HEK293 (cell line): ENCODE measurements at regions not wholly inside any gene's neighbourhood (a gene's known extent, or its start where the extent isn't known, plus 50 kb on each side); places are given as distances from the start of the nearest gene placed in this dataset.

ENCODE experiments used
- CTCF ChIA-PET: fragments of 350-600 bp; formaldehyde crosslinking; extraction: SDS; loops from one replicate; lab custom pipeline; 2021; ENCODE audit warnings: antibody characterized with exemption; lab: Yijun Ruan, JAX
- POLR2A ChIA-PET: fragments of 300-600 bp; formaldehyde crosslinking; extraction: SDS; loops from one replicate; lab custom pipeline; 2020; ENCODE audit warnings: antibody characterized with exemption, inconsistent platforms; lab: Yijun Ruan, JAX
- H3K27ac ChIP-seq: fragments of 200-500 bp; sonication (Bioruptor generic); 2 replicates; pipeline ENCODE4 v1.5.1; 2014; ENCODE audit warnings: low read depth, low read length, control low read depth, inconsistent platforms; ENCODE audit errors: extremely low read depth
- H3K36me3 ChIP-seq, 2 experiments: fragments of 200-500 bp in 1 of 2; sonication (Bioruptor generic) in 1 of 2; 1 replicate in 1 of 2; 2 replicates in 1 of 2; pipeline ENCODE4 v1.5.1; 2014 to 2017; ENCODE audit warnings: inconsistent platforms in 2 of 2, low read length in 2 of 2; ENCODE audit not compliant: control insufficient read depth in 2 of 2, insufficient read depth in 1 of 2
- H3K4me1 ChIP-seq: fragments of 200-500 bp; sonication (Bioruptor generic); 2 replicates; pipeline ENCODE4 v1.5.1; 2014; ENCODE audit warnings: mild to moderate bottlenecking, low read length, inconsistent platforms; ENCODE audit not compliant: control insufficient read depth, insufficient read depth
- H3K4me3 ChIP-seq: 2 replicates; pipeline ENCODE4 v1.5.1; 2011; ENCODE audit warnings: low read depth, mild to moderate bottlenecking, control low read depth, low read length, moderate library complexity
- H3K9me3 ChIP-seq: fragments of 200-500 bp; sonication (Bioruptor generic); 2 replicates; pipeline ENCODE4 v1.5.1; 2014; ENCODE audit warnings: low read depth, low read length, inconsistent platforms; ENCODE audit not compliant: control insufficient read depth, insufficient read depth
- BCL11A ChIP-seq: fragments of 450-650 bp; formaldehyde crosslinking; IDR thresholded peaks from 2 replicates; pipeline ENCODE4 v1.5.1; 2016; ENCODE audit warnings: low read depth, missing biosample characterization, missing genetic modification characterization
- GFI1B ChIP-seq: fragments of 450-650 bp; formaldehyde crosslinking; IDR thresholded peaks from 2 replicates; pipeline ENCODE4 v1.5.1; 2016; ENCODE audit warnings: missing biosample characterization, missing genetic modification characterization
- MEIS1 ChIP-seq: sonication (generic); formaldehyde crosslinking; IDR thresholded peaks from 2 replicates; pipeline ENCODE4 v1.8.1; 2022; ENCODE audit warnings: missing genetic modification reagents, mild to moderate bottlenecking, borderline replicate concordance
- OSR2 ChIP-seq: fragments of 450-650 bp; formaldehyde crosslinking; IDR thresholded peaks from 2 replicates; pipeline ENCODE4 v1.5.1; 2016; ENCODE audit warnings: missing biosample characterization, missing genetic modification characterization
- PRDM10 ChIP-seq: fragments of 450-650 bp; formaldehyde crosslinking; IDR thresholded peaks from 2 replicates; pipeline ENCODE4 v1.5.1; 2016; ENCODE audit warnings: missing biosample characterization, missing genetic modification characterization
- SP3 ChIP-seq: fragments of 450-650 bp; formaldehyde crosslinking; IDR thresholded peaks from 2 replicates; pipeline ENCODE4 v1.5.1; 2016; ENCODE audit warnings: missing biosample characterization, missing genetic modification characterization
- ZBTB1 ChIP-seq: fragments of 450-650 bp; formaldehyde crosslinking; IDR thresholded peaks from 2 replicates; pipeline ENCODE4 v1.5.1; 2016; ENCODE audit warnings: missing biosample characterization, missing genetic modification characterization
- ZEB2 ChIP-seq: fragments of 450-650 bp; formaldehyde crosslinking; IDR thresholded peaks from 2 replicates; pipeline ENCODE4 v1.5.1; 2016; ENCODE audit warnings: missing biosample characterization, missing genetic modification characterization
- ZFP41 ChIP-seq: fragments of 450-650 bp; formaldehyde crosslinking; IDR thresholded peaks from 2 replicates; pipeline ENCODE4 v1.5.1; 2016; ENCODE audit warnings: missing biosample characterization, missing genetic modification characterization, borderline replicate concordance
- ZNF10 ChIP-seq: fragments of 450-650 bp; formaldehyde crosslinking; IDR thresholded peaks from 2 replicates; pipeline ENCODE4 v1.5.1; 2017; ENCODE audit warnings: missing biosample characterization, missing genetic modification characterization
- ZNF114 ChIP-seq: fragments of 450-650 bp; formaldehyde crosslinking; IDR thresholded peaks from 2 replicates; pipeline ENCODE4 v1.5.0; 2017; ENCODE audit warnings: missing biosample characterization, missing genetic modification characterization
- ZNF132 ChIP-seq: fragments of 450-650 bp; formaldehyde crosslinking; IDR thresholded peaks from 2 replicates; pipeline ENCODE4 v1.5.1; 2017; ENCODE audit warnings: missing biosample characterization, missing genetic modification characterization, borderline replicate concordance
- ZNF157 ChIP-seq: fragments of 450-650 bp; formaldehyde crosslinking; IDR thresholded peaks from 2 replicates; pipeline ENCODE4 v1.5.1; 2016; ENCODE audit warnings: missing biosample characterization, missing genetic modification characterization
- ZNF223 ChIP-seq: fragments of 450-650 bp; formaldehyde crosslinking; IDR thresholded peaks from 2 replicates; pipeline ENCODE4 v1.5.1; 2016; ENCODE audit warnings: missing biosample characterization, missing genetic modification characterization
- ZNF26 ChIP-seq: fragments of 450-650 bp; formaldehyde crosslinking; IDR thresholded peaks from 2 replicates; pipeline ENCODE4 v1.5.1; 2016; ENCODE audit warnings: missing biosample characterization, missing genetic modification characterization
- ZNF280C ChIP-seq: fragments of 450-650 bp; formaldehyde crosslinking; IDR thresholded peaks from 2 replicates; pipeline ENCODE4 v1.5.1; 2016; ENCODE audit warnings: missing biosample characterization, missing genetic modification characterization
- ZNF558 ChIP-seq: fragments of 450-650 bp; formaldehyde crosslinking; IDR thresholded peaks from 2 replicates; pipeline ENCODE4 v1.5.1; 2016; ENCODE audit warnings: missing biosample characterization, missing genetic modification characterization
- ZNF561 ChIP-seq: fragments of 450-650 bp; IDR thresholded peaks from 2 replicates; pipeline ENCODE4 v1.5.1; 2018; ENCODE audit warnings: missing biosample characterization, missing genetic modification characterization, borderline replicate concordance
- ZNF701 ChIP-seq: fragments of 450-650 bp; formaldehyde crosslinking; IDR thresholded peaks from 2 replicates; pipeline ENCODE4 v1.5.1; 2016; ENCODE audit warnings: missing biosample characterization, missing genetic modification characterization
- ZNF76 ChIP-seq: fragments of 450-650 bp; formaldehyde crosslinking; IDR thresholded peaks from 2 replicates; pipeline ENCODE4; 2016; ENCODE audit warnings: low read depth, missing biosample characterization, missing genetic modification characterization, borderline replicate concordance
- TF ChIP-seq, protein P1 (sequence below): fragments of 450-650 bp; formaldehyde crosslinking; IDR thresholded peaks from 2 replicates; pipeline ENCODE4 v1.5.1; 2017; ENCODE audit warnings: missing biosample characterization, missing genetic modification characterization

- TF ChIP-seq ZNF10 (no peak), ZNF280C (tag by site-specific recombination) (no peak), GFI1B (no peak), PRDM10 (tag by site-specific recombination) (no peak), ZFP41 (no peak), OSR2 (tag by site-specific recombination) (no peak), ZNF26 (tag by site-specific recombination) (no peak), ZNF132 (tag by site-specific recombination) (no peak), ZNF157 (tag by site-specific recombination) (no peak)
- TF ChIP-seq, protein P1, sequence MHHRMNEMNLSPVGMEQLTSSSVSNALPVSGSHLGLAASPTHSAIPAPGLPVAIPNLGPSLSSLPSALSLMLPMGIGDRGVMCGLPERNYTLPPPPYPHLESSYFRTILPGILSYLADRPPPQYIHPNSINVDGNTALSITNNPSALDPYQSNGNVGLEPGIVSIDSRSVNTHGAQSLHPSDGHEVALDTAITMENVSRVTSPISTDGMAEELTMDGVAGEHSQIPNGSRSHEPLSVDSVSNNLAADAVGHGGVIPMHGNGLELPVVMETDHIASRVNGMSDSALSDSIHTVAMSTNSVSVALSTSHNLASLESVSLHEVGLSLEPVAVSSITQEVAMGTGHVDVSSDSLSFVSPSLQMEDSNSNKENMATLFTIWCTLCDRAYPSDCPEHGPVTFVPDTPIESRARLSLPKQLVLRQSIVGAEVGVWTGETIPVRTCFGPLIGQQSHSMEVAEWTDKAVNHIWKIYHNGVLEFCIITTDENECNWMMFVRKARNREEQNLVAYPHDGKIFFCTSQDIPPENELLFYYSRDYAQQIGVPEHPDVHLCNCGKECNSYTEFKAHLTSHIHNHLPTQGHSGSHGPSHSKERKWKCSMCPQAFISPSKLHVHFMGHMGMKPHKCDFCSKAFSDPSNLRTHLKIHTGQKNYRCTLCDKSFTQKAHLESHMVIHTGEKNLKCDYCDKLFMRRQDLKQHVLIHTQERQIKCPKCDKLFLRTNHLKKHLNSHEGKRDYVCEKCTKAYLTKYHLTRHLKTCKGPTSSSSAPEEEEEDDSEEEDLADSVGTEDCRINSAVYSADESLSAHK: no peak
- ChIA-PET CTCF (no interaction called here), POLR2A (no interaction called here)
- H3K27ac ChIP-seq: no peak overlapping the region
- no peaks in the 10 kb centered on the region for H3K36me3 ChIP-seq
- no peaks in the 10 kb centered on the region; the same call in 1 of the 2 replicates for H3K4me1 ChIP-seq
- H3K9me3 ChIP-seq: no peaks in the 10 kb centered on the region
- H3K4me3 ChIP-seq: no peak overlapping the region
These were observed 313.2 kb upstream of the THBS1 start for GRCh38 chr15:39267685-39268084.

DNA sequence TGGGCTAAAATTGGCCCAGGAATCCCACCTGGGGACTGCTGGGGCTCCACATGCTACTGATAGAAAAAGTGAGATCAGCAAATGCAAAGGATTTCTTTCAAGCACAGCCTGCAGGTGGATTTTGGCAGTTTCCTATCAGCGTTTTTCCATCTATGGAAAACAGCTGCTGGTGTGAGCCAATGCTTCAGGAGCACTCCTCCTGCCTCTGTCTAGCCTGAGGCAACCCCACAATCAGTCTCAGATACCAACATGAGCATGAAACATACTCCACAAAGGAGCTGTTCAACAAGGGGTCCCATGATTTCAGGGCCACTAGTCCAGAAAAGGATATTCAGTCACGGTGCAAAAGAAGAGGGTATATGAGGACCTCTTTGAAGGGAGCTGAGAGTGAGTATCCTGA is 311.5 kb upstream of the THBS1 start:
- H3K4me1 ChIP-seq: peaks cover 5% of the 10 kb centered on the region; the same call in 1 of the 2 replicates
- no peak overlapping the region for H3K4me3 ChIP-seq
- POLR2A ChIA-PET: no interaction called here
- TF ChIP-seq BCL11A (tag by site-specific recombination): no peak
- no peak for TF ChIP-seq ZNF26 (tag by site-specific recombination)
- TF ChIP-seq ZNF76 (tag by site-specific recombination): no peak
- no peak for TF ChIP-seq ZNF561
- TF ChIP-seq ZEB2 (tag by site-specific recombination): no peak
- TF ChIP-seq ZNF114 (tag by site-specific recombination): no peak
- no peak for TF ChIP-seq ZNF558 (tag by site-specific recombination)
- no peak for TF ChIP-seq GFI1B
- TF ChIP-seq ZNF223: no peak
- TF ChIP-seq MEIS1 (CRISPR knock-in tag): no peak
- TF ChIP-seq ZBTB1 (tag by site-specific recombination): no peak
- TF ChIP-seq ZNF701: no peak
- TF ChIP-seq SP3: no peak
- TF ChIP-seq OSR2 (tag by site-specific recombination): no peak
- no peaks in the 10 kb centered on the region for H3K9me3 ChIP-seq
- CTCF ChIA-PET: no interaction called here
- no peak overlapping the region for H3K27ac ChIP-seq
- H3K36me3 ChIP-seq: no peaks in the 10 kb centered on the region
